ENCODE measurements at regions not wholly inside any gene's neighbourhood (a gene's known extent, or its start where the extent isn't known, plus 50 kb on each side); places are given as distances from the start of the nearest gene placed in this dataset.
A peak's percentile ranks its signal among the peaks of the same experiment; 100 is the strongest.

DNA sequence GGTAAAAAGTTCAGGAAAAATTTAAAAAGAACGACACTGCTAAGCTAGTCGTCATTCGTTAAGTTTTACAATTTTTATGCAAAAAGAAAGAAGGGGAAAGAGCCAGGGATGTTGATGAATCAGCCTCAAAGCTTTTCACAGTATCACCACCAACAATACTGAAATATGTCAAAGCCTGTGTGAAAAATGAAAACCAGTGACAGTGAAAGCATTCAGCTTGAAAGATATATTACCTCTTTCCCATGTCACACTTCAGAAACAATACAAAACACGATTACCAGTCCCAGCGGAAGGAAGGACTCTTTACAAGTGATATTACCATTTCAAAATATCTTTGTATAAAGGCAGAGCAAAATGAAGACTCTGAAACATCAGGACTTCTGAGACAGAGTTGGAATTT lies 489.2 kb downstream of the EPHA7 start:
- no peak overlapping the region for H3K4me3 ChIP-seq (ENCODE audit: low read depth, low read length, poor library complexity, severe bottlenecking)
- H3K27ac ChIP-seq (ENCODE audit: low read depth, low read length, poor library complexity, severe bottlenecking): peak overlapping the region; percentile 58
- H3K36me3 ChIP-seq (ENCODE audit: insufficient read depth, low read length, poor library complexity, severe bottlenecking): no peaks in the 10 kb centered on the region
- DNase-seq (ENCODE audit: low spot score): peak; percentile 77
- no peaks in the 10 kb centered on the region for H3K9me3 ChIP-seq (ENCODE audit: low read depth, low read length, poor library complexity, severe bottlenecking)
- BruUV-seq (replicated peaks): no TSS peak
- POLR2A ChIA-PET (ENCODE audit: low non-redundant PET): no interaction called here
- H3K4me1 ChIP-seq (ENCODE audit: insufficient read depth, low read length, poor library complexity, severe bottlenecking): no peaks in the 10 kb centered on the region
- no peaks in the 10 kb centered on the region for H3K27me3 ChIP-seq (replicated peaks; ENCODE audit: insufficient read depth, low read depth, low read length, poor library complexity)
- intact Hi-C loops (cut with micrococcal nuclease; ENCODE audit: unreplicated experiment): no loop called here
- TF ChIP-seq, protein P1, sequence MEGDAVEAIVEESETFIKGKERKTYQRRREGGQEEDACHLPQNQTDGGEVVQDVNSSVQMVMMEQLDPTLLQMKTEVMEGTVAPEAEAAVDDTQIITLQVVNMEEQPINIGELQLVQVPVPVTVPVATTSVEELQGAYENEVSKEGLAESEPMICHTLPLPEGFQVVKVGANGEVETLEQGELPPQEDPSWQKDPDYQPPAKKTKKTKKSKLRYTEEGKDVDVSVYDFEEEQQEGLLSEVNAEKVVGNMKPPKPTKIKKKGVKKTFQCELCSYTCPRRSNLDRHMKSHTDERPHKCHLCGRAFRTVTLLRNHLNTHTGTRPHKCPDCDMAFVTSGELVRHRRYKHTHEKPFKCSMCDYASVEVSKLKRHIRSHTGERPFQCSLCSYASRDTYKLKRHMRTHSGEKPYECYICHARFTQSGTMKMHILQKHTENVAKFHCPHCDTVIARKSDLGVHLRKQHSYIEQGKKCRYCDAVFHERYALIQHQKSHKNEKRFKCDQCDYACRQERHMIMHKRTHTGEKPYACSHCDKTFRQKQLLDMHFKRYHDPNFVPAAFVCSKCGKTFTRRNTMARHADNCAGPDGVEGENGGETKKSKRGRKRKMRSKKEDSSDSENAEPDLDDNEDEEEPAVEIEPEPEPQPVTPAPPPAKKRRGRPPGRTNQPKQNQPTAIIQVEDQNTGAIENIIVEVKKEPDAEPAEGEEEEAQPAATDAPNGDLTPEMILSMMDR (conservative IDR thresholded peaks at IDR 0.05; ENCODE audit: low read depth, low read length): no peak
- TF ChIP-seq EZH2 (IDR thresholded peaks at IDR 0.05; ENCODE audit: borderline replicate concordance, low read depth, low read length, poor library complexity, severe bottlenecking): no peak
- CTCF ChIA-PET: no interaction called here

DNA sequence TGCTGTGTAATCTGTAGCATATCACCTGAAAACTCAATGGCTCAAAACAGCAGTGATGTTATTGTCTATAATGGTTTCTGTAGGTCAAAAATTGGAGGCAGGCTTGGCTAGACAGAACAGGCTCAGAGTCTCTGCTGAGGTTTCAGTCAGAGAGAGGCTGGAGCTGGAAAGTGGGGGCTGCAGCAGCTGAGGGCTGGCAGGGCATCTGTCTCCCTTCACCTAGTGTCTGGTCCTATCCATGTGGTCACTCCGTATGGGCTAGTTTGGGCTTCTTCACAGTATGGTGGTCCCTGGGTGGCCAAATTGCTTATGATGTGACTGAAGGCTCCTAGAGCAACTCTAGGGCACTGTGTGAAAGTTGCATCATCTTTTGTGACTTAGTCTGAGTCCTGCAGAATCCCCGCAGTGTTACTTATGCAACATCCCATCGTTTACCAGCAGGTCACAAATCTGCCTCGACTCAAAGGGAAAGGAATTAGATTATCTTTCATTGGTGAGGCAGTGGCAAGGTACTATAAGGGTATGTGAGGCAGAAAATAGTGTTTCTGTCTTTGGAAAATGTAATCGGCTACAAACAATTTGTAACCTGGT lies 497.0 kb downstream of the EPHA7 start:
- Histone ChIP-seq H3K4me3 (ENCODE audit: low read depth, low read length, poor library complexity, severe bottlenecking) (no peak overlapping the region), H3K4me1 (ENCODE audit: insufficient read depth, low read length, poor library complexity, severe bottlenecking) (no peaks in the 10 kb centered on the region), H3K36me3 (ENCODE audit: insufficient read depth, low read length, poor library complexity, severe bottlenecking) (no peaks in the 10 kb centered on the region), H3K9me3 (ENCODE audit: low read depth, low read length, poor library complexity, severe bottlenecking) (no peaks in the 10 kb centered on the region), H3K27ac (ENCODE audit: low read depth, low read length, poor library complexity, severe bottlenecking) (no peak overlapping the region), H3K27me3 (replicated peaks; ENCODE audit: insufficient read depth, low read depth, low read length, poor library complexity) (no peaks in the 10 kb centered on the region)
- DNase-seq (ENCODE audit: low spot score): peak; percentile 28
- CTCF ChIA-PET: no interaction called here
- no TSS peak for BruUV-seq (replicated peaks)
- intact Hi-C loops (cut with micrococcal nuclease; ENCODE audit: unreplicated experiment): no loop called here
- no peak for TF ChIP-seq EZH2 (IDR thresholded peaks at IDR 0.05; ENCODE audit: borderline replicate concordance, low read depth, low read length, poor library complexity, severe bottlenecking)
- TF ChIP-seq, protein P1 (conservative IDR thresholded peaks at IDR 0.05; ENCODE audit: low read depth, low read length): no peak
- POLR2A ChIA-PET (ENCODE audit: low non-redundant PET): no interaction called here

DNA sequence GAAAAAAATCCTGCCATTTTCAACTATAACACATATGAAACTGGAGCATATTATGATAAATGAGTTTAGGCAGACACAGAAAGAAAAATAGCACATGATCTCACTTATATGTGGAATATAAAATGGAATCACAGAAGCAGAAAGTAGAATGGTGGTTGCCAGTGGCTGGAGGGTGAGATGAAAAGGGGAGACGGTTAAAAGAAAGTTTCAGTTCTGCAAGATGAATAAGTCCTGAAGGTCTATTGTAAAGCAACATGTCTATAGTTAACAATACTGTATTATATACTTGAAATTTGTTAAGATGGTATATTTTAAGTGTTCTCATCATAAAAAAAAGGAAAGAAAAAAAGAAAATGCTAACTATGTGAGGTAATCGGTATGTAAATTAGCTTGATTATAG lies 503.9 kb downstream of the EPHA7 start:
- intact Hi-C loops (cut with micrococcal nuclease; ENCODE audit: unreplicated experiment): no loop called here
- ChIA-PET POLR2A (ENCODE audit: low non-redundant PET) (no interaction called here), CTCF (no interaction called here)
- Histone ChIP-seq H3K27ac (ENCODE audit: low read depth, low read length, poor library complexity, severe bottlenecking) (no peak overlapping the region), H3K4me1 (ENCODE audit: insufficient read depth, low read length, poor library complexity, severe bottlenecking) (no peaks in the 10 kb centered on the region), H3K36me3 (ENCODE audit: insufficient read depth, low read length, poor library complexity, severe bottlenecking) (no peaks in the 10 kb centered on the region), H3K4me3 (ENCODE audit: low read depth, low read length, poor library complexity, severe bottlenecking) (no peak overlapping the region), H3K9me3 (ENCODE audit: low read depth, low read length, poor library complexity, severe bottlenecking) (no peaks in the 10 kb centered on the region), H3K27me3 (replicated peaks; ENCODE audit: insufficient read depth, low read depth, low read length, poor library complexity) (no peaks in the 10 kb centered on the region)
- DNase-seq (ENCODE audit: low spot score): no peak
- BruUV-seq (replicated peaks): no TSS peak
- TF ChIP-seq, protein P1 (conservative IDR thresholded peaks at IDR 0.05; ENCODE audit: low read depth, low read length): no peak
- TF ChIP-seq EZH2 (IDR thresholded peaks at IDR 0.05; ENCODE audit: borderline replicate concordance, low read depth, low read length, poor library complexity, severe bottlenecking): no peak

Data from A673 (cell line).